Amniotic epithelial cell (primary cell): ENCODE measurements at regions not wholly inside any gene's neighbourhood (a gene's known extent, or its start where the extent isn't known, plus 50 kb on each side); places are given as distances from the start of the nearest gene placed in this dataset.
A peak's percentile ranks its signal among the peaks of the same experiment; 100 is the strongest.
"Not testable (repeated sequence)": the region's sequence is repeated elsewhere in the genome, so short reads cannot be mapped to it uniquely, and the experiment has no call there.

Experiments used
- DNase-seq: peaks from one replicate; pipeline ENCODE4 v3.0.0-alpha.2; 2010; ENCODE audit warnings: low read depth

- DNase-seq, result no peak
These were observed 133.7 kb downstream of the S1PR1 start for GRCh38 chr1:101370488-101370887.

GRCh38 chr1:101371259-101371658 is 134.4 kb downstream of the S1PR1 start:
- DNase-seq, result peak; percentile 66

- DNase-seq, result no peak
These were observed 136.8 kb downstream of the S1PR1 start for GRCh38 chr1:101373570-101373969.

- not testable (repeated sequence) for DNase-seq
These were observed 138.6 kb downstream of the S1PR1 start for GRCh38 chr1:101375448-101375847.

GRCh38 chr1:101376121-101377083 is 139.6 kb downstream of the S1PR1 start:
- DNase-seq, result no peak

GRCh38 chr1:101377084-101377835 is 140.4 kb downstream of the S1PR1 start:
- DNase-seq, result no peak

- no peak for DNase-seq
These were observed 142.2 kb downstream of the S1PR1 start for GRCh38 chr1:101379037-101379436.

GRCh38 chr1:101379950-101380349 is 143.1 kb downstream of the S1PR1 start:
- no peak for DNase-seq

GRCh38 chr1:101382135-101382534 is 145.3 kb downstream of the S1PR1 start:
- no peak for DNase-seq

GRCh38 chr1:101388904-101389546 is 152.2 kb downstream of the S1PR1 start:
- peak; percentile 60 for DNase-seq

GRCh38 chr1:101389547-101389929 is 152.7 kb downstream of the S1PR1 start:
- DNase-seq, result no peak

GRCh38 chr1:101392552-101392951 is 155.7 kb downstream of the S1PR1 start:
- DNase-seq, result no peak

GRCh38 chr1:101394041-101394440 is 157.2 kb downstream of the S1PR1 start:
- DNase-seq, result no peak

- no peak for DNase-seq
These were observed 162.4 kb downstream of the S1PR1 start for GRCh38 chr1:101399222-101399621.

GRCh38 chr1:101406271-101406670 is 169.5 kb downstream of the S1PR1 start:
- no peak for DNase-seq

- DNase-seq, result no peak
These were observed 169.9 kb downstream of the S1PR1 start for GRCh38 chr1:101406681-101407080.

GRCh38 chr1:101407505-101408211 is 170.8 kb downstream of the S1PR1 start:
- no peak for DNase-seq

- DNase-seq, result no peak
These were observed 171.6 kb downstream of the S1PR1 start for GRCh38 chr1:101408212-101409042.

GRCh38 chr1:101409102-101409501 is 172.3 kb downstream of the S1PR1 start:
- DNase-seq, result no peak

GRCh38 chr1:101410048-101410878 is 173.4 kb downstream of the S1PR1 start:
- no peak for DNase-seq
